ENCODE measurements at regions not wholly inside any gene's neighbourhood (a gene's known extent, or its start where the extent isn't known, plus 50 kb on each side); places are given as distances from the start of the nearest gene placed in this dataset.
"Not testable (repeated sequence)": the region's sequence is repeated elsewhere in the genome, so short reads cannot be mapped to it uniquely, and the experiment has no call there.

DNA sequence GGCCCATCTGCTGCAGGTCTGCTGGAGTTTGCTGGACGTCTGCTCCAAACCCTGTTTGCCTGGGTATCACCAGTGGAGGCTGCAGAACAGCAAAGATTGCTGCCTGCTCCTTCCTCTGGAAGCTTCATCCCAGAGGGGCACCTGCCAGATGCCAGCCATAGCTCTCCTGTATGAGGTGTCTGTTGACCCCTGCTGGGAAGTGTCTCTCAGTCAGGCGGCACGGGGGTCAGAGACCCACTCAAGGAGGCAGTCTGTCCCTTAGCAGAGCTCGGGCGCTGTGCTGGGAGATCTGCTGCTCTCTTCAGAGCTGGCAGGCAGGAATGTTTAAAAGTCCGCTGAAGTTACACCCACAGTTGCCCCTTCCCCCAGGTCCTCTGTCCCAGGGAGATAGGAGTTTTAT is 671.2 kb downstream of the EFNA5 start:
- DNase-seq (ENCODE audit: low read depth in 2 of 2) = not testable (repeated sequence)

DNA sequence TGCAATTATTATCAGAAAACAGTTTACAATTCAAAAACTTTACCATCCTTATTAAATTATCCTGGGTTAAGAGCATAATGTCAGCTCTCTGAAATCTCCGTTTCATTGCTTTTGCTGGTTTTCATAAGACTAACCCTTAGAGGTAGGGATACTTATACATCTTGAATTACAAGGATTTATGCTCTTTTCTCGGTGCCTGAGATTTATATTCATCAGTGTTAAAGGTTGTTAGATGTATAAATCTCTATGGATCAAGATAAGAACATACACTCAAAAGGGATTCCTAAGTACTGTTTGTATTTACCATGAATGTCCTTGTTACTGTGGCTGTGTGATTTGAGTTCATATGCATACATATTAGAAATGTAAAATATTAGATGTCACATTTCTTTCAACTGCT is 684.7 kb downstream of the EFNA5 start:
- no peak for DNase-seq (ENCODE audit: low read depth in 2 of 2)

DNA sequence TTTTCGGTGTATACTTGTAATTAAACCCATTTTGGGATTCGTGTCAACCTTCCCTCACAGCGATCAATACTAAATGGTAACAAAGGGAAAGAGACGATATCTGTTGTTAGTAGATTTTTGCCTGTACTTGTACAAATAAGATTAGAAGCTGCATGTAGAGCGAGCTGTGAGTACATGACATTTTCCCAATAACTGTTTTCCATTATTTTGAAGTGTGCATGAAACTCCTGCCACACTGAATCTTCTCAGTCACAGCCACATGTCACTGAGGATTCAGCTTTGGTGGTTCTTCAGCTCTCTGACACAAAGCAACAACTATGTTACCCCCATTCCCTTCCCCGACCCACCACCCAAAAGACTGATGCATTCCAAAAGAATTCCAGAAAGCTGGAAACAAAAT is 685.6 kb downstream of the EFNA5 start:
- no peak for DNase-seq (ENCODE audit: low read depth in 2 of 2)

DNA sequence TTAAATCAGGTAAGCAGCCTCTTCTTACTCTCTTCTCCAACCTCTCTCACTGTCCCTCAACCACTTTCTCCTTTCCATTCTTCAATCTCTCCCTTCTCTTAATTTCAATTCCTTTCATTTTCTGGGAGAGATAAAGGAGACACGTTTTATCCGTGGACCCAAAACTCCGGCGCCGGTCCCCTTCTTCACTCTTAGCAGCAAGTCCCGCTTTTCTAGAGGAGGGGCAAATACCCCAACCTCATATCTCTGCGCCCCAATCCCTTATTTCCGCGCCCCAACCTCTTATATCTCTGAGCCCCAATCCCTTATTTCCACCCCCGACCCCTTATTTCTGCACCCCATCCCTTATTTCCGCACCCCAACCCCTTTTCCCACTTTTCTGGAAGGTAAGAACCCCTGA is 691.6 kb downstream of the EFNA5 start:
- DNase-seq (ENCODE audit: low read depth in 2 of 2) = not testable (repeated sequence)

DNA sequence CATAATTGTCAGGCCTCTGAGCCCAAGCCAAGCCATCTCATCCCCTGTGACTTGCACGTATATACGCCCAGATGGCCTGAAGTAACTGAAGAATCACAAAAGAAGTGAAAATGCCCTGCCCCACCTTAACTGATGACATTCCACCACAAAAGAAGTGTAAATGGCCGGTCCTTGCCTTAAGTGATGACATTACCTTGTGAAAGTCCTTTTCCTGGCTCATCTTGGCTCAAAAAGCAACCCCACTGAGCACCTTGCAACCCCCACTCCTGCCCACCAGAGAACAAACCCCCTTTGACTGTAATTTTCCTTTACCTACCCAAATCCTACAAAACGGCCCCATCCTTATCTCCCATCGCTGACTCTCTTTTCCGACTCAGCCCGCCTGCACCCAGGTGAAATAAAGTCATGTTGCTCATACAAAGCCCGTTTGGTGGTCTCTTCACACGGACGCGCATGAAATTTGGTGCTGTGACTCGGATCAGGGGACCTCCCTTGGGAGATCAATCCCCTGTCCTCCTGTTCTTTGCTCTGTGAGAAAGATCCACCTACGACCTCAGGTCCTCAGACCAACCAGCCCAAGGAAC is 692.1 kb downstream of the EFNA5 start:
- DNase-seq (ENCODE audit: low read depth in 2 of 2) = not testable (repeated sequence)

DNA sequence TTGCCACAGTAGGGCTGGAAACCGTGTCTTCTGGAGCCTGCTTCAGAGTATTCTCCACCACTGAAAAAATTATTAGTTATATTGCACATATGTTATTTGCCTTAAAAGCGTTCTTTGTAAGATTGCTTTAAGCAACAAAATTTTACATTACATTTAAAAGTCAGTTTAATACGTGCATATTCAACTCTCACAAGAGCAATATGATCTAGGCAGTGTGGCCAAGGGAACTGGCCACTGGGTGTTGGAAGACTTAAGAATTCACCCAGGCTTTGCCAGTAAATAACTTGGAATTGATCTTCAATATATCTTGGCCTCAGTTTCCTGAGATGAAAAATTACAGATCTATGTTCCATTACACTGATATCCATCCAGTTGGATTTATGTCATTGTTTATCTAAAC is 694.4 kb downstream of the EFNA5 start:
- DNase-seq (ENCODE audit: low read depth in 2 of 2) = no peak

DNA sequence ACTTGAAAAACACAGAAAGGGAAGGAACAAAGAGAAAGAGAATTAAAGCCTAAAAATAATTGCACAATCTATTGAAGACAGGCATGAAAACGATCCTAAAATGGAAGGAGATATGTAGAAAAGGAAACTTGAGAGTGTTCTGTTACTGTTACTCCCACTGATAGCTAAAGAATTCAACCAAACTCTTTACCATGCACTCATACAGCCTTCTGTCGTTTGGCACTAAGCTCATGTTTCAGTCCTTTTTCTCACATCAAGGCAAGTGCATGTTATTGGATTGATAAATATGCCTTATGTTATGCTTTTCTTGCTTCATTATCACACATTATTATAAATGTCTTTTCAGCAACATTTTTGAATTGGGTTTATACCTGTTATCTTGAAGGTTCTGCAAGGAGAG is 696.5 kb downstream of the EFNA5 start:
- DNase-seq (ENCODE audit: low read depth in 2 of 2) = no peak

DNA sequence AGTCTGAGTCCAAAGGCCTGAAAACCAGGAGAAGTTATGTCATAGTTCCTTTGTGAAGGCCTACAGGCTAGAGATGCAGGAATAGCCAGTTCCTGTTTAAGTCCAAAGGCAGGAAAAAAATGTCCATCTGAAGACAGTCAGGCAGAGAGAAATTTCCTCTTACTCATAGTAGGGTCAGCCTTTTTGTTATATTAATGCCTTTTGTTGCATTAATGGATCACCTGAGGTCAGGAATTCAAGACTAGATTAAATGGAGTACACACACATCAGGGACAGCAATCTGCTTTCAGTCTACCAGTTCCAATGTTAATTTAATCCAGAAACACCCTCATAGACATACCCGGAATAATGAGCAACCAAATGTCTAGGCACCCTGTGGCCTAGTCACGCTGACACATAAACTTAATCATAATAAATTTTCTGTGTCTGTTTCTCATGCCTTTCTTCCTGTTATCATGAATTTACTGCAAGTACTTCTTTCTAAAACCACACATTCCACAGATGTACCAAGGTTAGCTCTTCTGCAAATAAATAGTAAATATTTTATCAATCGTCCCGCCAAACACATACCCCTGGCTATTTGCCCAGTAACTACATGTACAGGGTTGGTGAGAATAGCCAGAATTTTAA is 703.9 kb downstream of the EFNA5 start:
- no peak for DNase-seq (ENCODE audit: low read depth in 2 of 2)

DNA sequence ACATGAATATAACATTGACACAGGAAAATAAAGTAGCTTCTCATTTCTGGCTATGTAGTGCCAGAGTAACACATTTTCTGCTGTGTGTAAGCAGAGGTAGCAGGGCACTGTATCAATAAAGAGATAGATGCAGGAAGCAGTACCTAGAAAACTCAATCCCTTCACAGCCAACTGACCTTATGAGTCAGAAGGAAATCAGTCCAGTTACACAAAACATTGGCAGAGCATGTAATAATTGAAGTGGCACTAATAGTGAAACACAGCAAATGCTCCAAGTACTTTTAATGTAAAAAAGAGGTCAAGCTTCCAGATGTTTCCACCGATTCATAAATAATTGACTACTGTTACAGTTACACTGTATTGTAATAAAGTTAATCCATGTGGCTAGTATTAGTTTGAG is 706.6 kb downstream of the EFNA5 start:
- DNase-seq (ENCODE audit: low read depth in 2 of 2) = no peak

DNA sequence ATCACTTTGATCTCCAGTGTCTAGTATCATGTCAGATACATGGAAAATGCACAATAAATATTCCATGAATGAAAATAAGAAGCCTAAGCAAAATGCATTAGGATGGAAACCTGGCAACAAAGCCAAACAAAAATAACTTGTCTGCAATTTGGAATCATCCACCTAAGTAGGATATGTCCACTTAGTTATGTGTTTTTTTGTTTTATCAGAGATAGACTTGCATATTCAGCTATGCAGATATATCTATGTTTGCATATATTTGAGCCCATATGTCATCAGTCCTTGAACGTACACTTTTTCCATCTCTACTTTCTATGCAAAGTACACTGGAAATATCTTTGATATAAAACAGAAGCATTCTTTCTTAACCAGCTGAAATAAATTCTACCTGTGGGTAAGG is 707.1 kb downstream of the EFNA5 start:
- DNase-seq (ENCODE audit: low read depth in 2 of 2) = no peak

DNA sequence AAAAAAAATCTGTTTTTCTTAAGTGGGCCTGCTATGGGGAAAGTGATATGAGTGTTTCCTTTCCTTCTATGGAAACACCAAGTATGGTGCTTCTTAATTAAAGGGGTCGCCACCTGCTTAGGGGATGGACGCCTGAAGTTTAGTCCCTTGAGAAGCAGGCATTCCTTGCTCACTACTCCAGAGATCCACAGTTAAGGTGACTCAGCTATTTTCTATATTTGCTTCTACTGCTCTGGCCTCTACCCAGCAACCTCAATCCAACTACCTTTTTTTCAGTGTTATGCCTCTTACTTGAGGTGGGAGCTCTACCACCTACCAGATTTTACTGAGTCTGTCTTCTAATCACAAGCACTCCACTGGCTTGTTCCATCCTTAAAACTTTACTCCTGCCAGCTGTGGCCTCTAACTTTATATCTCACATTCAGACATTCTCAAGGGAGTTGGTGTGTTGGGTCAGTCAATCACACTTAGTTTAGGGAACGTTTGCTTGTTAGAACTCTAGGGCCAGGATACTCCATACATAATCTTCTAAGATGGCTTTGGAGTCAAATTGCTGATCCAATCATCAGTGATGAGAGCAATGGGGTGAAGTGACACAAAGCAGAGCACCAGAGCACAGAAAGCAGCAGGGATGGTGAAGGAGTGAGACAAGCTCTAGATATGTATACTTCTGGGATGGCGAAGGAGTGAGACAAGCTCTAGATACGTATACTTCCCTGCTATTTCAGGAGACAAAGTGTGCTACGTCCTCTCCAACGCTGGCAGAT is 708.1 kb downstream of the EFNA5 start:
- DNase-seq (ENCODE audit: low read depth in 2 of 2) = no peak

DNA sequence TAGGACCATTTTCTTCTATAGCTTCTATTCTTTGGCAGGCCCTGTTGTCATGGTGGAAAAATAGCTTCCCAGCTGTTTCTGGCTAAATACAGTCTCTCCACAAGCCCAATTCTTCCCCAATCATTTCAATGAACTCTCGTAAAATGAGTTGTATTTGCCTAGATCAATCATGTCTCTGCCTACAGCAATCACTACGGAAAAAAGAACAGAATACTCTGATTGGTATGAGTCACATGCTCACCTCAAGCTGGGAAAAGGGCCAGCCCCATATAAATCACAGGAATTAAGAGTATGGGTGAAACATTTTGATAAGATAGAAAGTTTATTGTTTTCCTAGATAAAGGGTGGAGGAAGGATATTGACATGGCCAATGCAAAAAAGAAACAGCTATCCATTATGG is 711.4 kb downstream of the EFNA5 start:
- DNase-seq (ENCODE audit: low read depth in 2 of 2) = no peak

DNA sequence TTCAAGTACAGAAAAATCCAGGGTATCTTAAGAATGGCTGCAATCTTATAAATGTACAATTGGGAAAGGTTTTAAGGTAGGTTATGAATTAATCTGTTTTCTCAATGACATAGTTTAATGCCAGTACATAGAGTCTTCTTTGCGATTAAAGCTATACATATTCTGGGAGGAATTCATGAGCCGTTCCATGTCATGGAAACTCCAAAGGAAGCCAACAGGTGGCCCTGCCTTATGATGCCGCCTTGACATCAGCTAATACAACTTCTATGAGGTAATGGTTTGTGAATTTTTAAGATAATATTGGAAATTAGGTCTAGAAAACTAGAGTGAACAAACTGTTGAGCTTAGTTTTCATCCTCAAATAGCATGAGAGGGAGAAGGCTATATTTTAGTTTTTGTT is 713.4 kb downstream of the EFNA5 start:
- DNase-seq (ENCODE audit: low read depth in 2 of 2) = no peak

DNA sequence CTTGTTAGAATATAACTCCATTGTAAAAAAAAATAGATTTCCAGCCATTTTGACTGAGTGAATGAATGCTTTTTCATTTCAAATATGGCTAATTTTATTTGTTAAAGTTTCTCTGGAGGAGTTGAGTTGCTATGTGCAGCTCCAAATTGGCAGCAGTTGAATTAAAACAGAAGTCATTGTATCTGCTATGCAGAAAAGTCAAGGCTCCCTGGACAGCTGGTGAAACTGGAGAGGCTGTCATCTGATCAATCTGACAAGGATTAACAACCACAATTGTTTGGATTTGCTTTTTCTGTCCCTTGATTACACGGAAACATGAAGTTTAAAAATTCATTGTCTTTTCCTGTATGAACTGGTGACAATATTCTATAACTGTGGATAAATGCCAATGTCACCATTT is 713.9 kb downstream of the EFNA5 start:
- no peak for DNase-seq (ENCODE audit: low read depth in 2 of 2)

DNA sequence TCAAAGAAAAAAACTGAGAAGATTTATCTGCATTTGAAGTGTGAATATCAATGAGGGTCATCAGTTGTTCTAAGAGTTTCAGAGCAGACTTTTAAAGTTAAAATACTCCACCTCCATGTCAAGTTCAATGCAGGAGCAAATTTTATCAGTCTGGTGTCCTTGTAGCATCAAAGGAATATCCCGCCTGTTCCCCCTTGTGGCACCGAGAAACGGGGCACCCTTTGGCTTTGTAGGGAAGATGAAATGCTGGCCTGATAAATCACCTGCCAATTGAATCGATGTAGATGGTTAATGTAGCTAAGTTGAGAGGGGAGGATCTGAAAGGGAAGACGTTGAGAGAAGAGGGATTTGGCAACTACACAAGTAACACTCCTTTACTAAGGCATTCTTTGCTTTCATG is 714.5 kb downstream of the EFNA5 start:
- DNase-seq (ENCODE audit: low read depth in 2 of 2) = no peak

DNA sequence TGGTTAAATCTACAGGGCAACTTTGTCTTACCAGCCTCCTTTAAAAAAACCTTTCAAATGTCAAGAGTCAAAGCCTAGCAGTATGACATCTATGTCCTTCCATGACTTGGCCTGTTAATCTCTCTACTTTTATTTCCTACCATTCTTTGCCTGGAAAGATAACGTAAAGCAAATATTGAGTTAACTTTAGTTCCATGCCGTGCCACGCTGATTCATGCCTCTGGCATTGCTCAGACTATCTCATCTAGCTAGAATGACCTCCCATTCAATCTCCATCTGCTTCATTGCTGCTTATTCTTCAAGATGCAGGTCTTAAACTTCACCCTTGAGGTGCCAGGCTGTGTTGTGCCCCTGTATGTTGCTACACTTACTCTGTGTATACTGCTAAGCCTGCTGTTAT is 729.8 kb downstream of the EFNA5 start:
- DNase-seq (ENCODE audit: low read depth in 2 of 2) = no peak

DNA sequence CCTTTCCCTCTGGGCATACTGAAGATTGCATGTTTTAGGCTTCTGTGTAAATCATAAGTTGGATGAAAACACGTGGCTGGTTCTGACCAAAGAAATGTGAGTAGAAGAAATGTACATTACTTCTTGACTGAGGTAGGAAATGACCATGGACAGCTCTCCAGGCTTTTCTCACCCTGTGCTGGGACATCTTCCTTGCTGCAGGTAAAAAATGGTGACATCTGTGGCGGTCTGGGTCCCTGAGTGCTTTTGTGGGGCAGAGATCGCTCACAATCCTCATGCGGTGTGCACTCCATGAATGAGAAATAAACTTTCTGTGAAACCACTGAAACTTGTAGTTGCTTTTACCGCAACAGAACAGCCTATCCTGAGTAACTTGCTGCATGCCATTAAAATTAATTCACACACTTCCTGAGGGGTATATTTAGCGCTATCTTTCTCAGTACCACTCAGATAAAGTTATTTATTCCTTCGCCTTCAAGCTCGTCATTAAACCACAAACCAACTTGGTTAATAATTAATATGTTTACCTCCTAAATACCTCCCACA is 730.4 kb downstream of the EFNA5 start:
- no peak for DNase-seq (ENCODE audit: low read depth in 2 of 2)

DNA sequence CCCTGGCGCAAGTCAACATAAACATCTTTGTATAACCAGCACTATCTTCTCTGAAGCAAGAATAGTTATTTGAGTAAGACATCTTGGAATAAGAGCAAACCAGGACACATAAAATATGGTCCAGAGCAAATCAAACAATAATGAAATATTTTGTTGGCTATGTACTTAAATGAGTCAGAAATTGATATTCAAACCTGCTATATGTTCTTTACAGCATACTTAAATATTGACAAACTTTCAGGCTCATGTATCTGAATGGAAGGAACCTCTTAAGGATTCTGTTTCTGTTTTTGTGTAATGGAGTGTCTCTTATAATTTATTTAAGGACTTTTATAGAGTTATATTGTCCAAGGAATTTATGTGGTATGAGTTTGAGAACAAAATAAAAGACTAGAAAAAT is 747.3 kb downstream of the EFNA5 start:
- no peak for DNase-seq (ENCODE audit: low read depth in 2 of 2)

DNA sequence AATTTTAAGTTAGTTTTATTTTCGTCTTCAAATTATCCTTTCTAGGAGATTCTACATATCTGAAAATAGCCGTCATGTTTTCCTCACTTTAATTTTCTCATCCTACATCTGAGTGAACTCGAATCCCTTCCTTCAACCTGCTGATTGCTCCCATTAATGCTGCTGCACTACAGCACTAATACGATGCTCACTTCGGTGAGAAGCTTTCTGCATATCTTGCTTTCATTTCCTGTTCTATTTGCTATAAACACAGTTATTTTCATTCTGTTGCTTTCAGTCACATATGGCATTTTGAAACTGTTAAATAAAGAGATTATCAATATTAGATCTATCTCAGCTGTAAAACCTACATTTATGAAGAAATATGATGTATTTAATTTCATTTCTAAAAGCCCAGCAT is 749.2 kb downstream of the EFNA5 start:
- no peak for DNase-seq (ENCODE audit: low read depth in 2 of 2)

DNA sequence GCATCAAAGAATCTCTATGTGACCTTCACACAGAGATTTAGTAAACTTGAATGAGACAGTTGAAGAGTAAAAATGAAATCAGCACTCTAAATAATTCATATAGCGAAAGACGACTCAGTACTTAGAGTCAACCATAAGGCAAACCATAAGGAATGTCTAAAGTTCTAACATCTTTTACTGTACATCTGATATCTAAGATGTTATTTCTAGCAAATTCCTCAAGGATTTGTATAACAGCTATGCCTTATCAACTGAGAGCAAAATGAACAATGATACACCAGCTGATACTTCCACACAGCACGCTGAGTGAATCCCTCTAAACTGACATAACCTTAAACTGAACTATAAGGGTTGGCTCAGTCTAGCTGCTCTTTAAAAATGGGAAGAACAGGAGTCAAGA is 760.3 kb downstream of the EFNA5 start:
- DNase-seq (ENCODE audit: low read depth in 2 of 2) = no peak

DNA sequence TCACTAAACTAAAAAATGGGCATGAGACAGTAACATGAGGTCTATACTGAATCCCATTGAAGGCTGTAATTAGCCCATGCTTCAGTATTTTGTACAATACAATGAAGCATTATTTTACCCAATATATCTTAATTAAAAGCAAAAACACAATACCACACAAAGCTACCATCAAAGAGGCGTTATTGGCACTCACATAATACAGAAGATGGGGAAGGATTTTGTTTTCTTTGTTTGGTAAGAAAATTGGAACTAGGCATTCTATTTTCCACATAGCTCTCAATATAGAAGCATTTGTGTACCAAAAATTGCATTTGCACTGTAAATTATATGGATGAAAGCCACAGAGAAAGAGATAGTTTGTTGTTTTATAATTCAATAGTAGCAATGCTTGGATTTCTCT is 761.0 kb downstream of the EFNA5 start:
- DNase-seq (ENCODE audit: low read depth in 2 of 2) = no peak

DNA sequence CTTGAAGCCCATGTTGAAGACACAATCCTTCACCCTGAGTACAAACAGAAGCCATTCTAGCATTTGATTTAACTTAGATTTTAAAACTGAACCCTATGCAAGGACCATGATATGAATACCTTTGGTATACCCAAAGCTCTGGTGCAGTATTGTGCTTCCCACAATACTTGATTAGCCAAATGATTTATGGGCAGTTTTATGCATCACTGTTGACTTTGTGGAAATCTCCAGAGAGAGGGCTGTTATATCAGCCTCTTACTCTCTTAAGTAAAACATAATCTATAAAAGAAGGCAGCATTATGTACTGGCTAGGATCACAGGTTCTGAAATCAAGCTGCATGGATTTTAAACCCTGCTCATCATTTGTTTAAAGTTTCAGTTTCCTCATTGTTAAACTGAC is 762.8 kb downstream of the EFNA5 start:
- no peak for DNase-seq (ENCODE audit: low read depth in 2 of 2)

DNA sequence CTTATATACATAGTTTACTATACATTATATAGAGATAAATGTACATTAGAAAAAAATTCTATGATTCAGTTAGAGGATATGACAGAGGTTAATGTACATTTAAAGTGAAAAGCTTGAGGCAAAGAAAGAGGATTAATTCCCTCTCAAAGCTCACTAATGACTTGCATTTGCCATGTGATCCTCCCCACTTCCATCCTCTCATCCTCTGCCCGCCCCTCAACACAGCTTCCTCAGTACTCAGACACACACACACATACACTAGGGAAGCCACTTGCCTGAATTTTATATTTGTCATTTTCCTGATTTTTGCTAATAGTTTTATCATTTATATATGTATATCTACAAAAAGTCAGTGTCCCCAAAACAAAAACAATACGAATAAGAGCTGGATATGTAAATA is 764.5 kb downstream of the EFNA5 start:
- DNase-seq (ENCODE audit: low read depth in 2 of 2) = no peak

All from stimulated activated CD4-positive, alpha-beta T cell treated with anti-CD3 and anti-CD28 coated beads, Interleukin-12 subunit alpha, Interleukin-12 subunit beta, amount 100 ng/mL, for 24 hours (primary cell).